HG03575 (cell line): ENCODE measurements at regions not wholly inside any gene's neighbourhood (a gene's known extent, or its start where the extent isn't known, plus 50 kb on each side); places are given as distances from the start of the nearest gene placed in this dataset.
A peak's percentile ranks its signal among the peaks of the same experiment; 100 is the strongest.
"Not testable (repeated sequence)": the region's sequence is repeated elsewhere in the genome, so short reads cannot be mapped to it uniquely, and the experiment has no call there.

Experiments used
- ATAC-seq: cut with Tn5 transposase; IDR thresholded peaks from one replicate; pipeline ENCODE4 v1.9.1; 2021; ENCODE audit not compliant: unreplicated experiment, insufficient number of reproducible peaks, low FRiP score; ENCODE audit errors: extremely low read depth

- ATAC-seq, result no peak
These were observed 53.0 kb upstream of the TNKS2 start for GRCh38 chr10:91745090-91745831.

- ATAC-seq, result no peak
These were observed 54.8 kb upstream of the TNKS2 start for GRCh38 chr10:91743465-91743864.

DNA sequence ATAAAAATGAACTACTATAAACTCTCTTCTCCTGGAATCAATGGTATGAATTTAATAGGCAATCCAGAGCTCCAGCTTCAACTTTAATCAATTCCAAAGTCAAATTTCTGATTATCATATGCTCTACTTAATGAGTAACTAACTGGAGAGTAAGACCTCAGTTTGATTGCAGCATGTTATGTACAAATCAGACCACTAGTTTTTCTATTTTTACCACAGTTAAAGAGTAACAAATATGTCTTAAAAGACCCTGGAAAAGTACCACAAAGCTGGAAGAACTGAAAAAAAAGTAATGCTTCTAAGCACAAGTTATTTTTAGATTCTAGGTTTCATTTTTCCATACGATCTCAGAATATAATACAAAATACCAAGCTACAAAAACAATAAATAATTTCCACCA lies 56.0 kb upstream of the TNKS2 start:
- no peak for ATAC-seq

GRCh38 chr10:91741356-91741755 lies 56.9 kb upstream of the TNKS2 start:
- no peak for ATAC-seq

- ATAC-seq, result no peak
These were observed 57.8 kb upstream of the TNKS2 start for GRCh38 chr10:91740353-91740924.

- not testable (repeated sequence) for ATAC-seq
These were observed 66.0 kb upstream of the TNKS2 start for GRCh38 chr10:91732265-91732664.

DNA sequence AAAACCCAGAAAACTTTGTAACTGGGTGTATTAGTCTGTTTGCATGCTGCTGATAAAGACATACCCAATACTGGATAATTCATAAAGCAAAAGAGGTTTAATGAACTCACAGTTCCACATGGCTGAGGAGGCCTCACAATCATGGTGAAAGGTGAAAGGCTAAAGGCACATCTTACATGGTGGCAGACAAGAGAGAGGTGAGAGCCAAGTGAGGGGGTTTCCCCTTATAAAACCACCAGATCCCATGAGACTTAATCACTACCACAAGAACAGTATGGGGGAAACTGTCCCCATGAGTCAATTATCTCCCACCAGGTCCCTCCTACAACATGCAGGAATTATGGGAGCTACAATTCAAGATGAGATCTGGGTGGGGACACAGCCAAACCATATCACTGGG lies 68.9 kb upstream of the TNKS2 start:
- not testable (repeated sequence) for ATAC-seq

DNA sequence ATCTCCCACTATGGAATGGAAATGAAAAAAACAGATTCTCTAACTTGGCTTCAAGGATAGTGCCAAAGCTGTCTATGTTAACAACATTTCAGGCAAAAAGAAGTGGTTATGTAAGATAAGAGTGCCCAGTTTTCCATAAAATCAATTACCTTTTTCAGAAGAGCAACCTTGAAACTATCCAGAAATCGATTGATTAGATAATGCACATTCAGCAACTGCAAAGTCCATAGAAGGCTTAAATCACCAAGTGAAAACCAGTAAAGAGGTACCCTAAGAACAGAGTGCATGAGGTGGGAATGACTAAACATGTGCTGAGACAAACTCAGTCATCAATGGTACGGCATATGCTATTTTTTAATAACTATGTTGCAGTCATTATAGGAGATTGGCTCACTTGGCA lies 71.9 kb upstream of the TNKS2 start:
- ATAC-seq, result no peak

- ATAC-seq, result no peak
These were observed 73.3 kb upstream of the TNKS2 start for GRCh38 chr10:91724933-91725332.

- no peak for ATAC-seq
These were observed 80.7 kb upstream of the PPP1R3C start for GRCh38 chr10:91713461-91714072.

- ATAC-seq, result peak; percentile 52
These were observed 79.2 kb upstream of the PPP1R3C start for GRCh38 chr10:91711885-91712680.

- no peak for ATAC-seq
These were observed 76.5 kb upstream of the PPP1R3C start for GRCh38 chr10:91709394-91709798.

DNA sequence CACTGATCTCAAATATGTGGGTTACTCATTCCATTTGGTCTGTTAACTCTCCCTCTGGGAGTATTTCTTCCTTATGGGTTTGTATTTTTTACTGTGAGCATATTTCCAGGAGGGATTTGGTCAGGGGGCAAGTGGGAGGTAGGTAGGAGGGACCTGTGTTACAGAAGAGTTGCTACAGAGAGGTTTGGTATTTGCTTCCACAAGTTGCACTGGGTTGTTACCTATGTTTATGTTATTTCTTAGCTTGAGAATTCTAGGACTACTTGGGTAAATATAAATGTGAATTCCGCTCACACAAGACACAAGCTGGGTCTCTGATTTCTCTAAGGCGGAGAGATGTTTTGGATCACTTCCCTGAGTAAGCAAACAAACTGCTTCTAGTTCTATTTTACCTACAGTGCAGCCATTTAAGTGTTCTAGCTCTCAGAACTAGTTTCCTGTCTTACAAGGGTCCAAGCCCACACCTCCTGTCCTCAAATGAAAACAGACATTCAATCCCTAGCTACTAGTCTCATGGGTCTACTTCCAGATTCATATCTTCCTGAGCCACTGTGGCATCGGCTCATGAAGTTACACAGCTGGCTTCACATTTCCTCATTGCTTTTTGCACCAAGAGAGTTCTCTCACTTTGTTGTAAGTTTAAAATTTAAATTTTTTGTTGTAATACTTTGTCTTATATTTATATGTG lies 75.4 kb upstream of the PPP1R3C start:
- ATAC-seq, result no peak

- ATAC-seq, result no peak
These were observed 74.4 kb upstream of the PPP1R3C start for GRCh38 chr10:91707236-91707635.

DNA sequence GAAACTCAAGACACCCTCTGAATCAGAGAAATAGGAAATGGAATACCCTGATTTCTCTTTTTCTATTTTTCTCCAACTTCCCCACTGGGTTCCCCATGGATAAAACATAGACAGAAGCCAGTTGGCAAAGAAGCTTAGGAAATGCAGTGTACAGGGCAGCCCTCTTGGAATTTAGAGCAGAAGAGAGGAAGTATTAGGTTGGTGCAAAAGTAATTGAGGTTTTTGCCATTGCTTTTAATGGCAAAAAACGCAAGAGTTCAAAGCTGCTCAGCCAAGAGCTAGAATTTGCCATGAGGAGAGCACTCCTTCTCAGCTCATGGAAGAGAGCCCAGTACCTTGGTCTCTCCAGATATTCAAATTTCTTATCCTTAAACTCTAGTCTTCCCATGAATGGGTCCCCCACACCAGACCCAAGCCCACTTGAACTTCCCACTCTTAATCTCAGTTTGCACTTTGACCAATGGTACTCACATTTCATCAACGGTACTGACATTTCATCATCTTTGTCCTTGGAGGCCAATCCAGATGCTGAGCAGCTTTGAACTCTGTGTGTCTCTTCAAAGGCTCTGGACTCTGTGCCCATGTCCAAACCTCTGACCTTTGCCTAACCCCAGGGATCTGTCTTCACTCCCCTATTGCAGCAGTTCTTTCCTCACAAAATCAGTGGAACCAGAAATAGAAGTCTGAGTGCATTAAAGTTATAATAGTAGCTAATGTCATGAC lies 73.2 kb upstream of the PPP1R3C start:
- ATAC-seq, result no peak

DNA sequence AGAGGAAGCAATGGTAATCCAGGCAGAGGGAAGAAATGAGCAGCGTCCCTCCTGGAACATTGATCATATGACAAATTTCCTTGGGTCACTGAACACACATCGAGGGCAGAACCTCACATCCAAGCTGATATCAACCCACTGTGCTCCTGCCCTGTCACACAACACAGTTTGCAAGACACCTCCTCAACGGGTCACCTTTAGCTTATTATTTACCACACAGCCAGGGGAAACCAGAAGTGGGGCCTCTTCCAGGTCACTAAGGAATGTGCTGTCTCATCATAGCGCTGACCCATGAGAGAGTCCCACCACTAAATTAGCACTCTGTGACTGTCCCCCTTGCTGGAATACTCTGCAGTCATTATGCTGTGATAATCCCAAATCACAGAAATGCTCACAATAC lies 69.7 kb upstream of the PPP1R3C start:
- no peak for ATAC-seq

- no peak for ATAC-seq
These were observed 68.0 kb upstream of the PPP1R3C start for GRCh38 chr10:91700788-91701444.

DNA sequence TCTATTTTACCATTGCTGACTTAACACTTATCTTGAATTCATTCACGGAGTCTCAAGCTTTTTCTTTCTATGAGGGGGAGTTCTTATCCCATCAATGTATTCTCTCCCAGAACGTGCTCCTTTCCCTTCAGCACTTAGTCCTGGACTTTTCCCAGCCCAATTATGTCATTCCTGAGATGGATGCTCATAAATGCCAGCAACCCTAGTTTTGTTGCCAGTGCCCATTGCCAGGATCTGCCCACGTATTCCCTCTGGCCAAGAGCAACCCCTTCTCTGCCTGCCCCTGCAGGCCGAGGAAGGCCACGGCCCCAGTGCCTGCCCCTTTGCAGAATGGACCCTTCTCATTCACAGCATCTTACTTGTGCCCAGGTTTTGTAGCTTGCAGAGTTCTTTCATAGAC lies 67.4 kb upstream of the PPP1R3C start:
- no peak for ATAC-seq
